Testis (tissue), 2 donors: ENCODE measurements at regions not wholly inside any gene's neighbourhood (a gene's known extent, or its start where the extent isn't known, plus 50 kb on each side); places are given as distances from the start of the nearest gene placed in this dataset.

Experiments
- DNase-seq: peaks from one replicate; pipeline ENCODE4 v3.0.0-alpha.2; 2019
- H3K27ac ChIP-seq, 2 donors: fragments of 200-600 bp; sonication (generic); one replicate each; pipeline ENCODE4 v1.5.1; 2019
- H3K27me3 ChIP-seq: fragments of 200-600 bp; sonication (generic); one replicate; pipeline ENCODE4 v1.5.1; 2019
- H3K36me3 ChIP-seq: fragments of 200-600 bp; sonication (generic); one replicate; pipeline ENCODE4 v1.5.1; 2017; ENCODE audit warnings: low read depth; ENCODE audit errors: missing control alignments
- H3K4me1 ChIP-seq: fragments of 200-600 bp; sonication (generic); one replicate; pipeline ENCODE4 v1.5.1; 2019
- H3K4me3 ChIP-seq, 2 donors: fragments of 200-600 bp; sonication (generic); one replicate each; pipeline ENCODE4 v1.5.1; 2017 to 2019
- H3K9me3 ChIP-seq: fragments of 200-600 bp; sonication (generic); one replicate; pipeline ENCODE4 v1.5.1; 2017
- CTCF ChIP-seq, 3 experiments: fragments of 450-650 bp in 2 of 3; fragments of 200-600 bp in 1 of 3; sonication (generic) in 1 of 3; IDR thresholded peaks; one replicate each; pipeline ENCODE4 v1.5.1; 2016 to 2019; ENCODE audit warnings: antibody characterized with exemption in 3 of 3, mild to moderate bottlenecking in 2 of 3, moderate library complexity in 1 of 3
- POLR2A ChIP-seq: fragments of 450-650 bp; IDR thresholded peaks from one replicate; pipeline ENCODE4 v1.6.1; 2017; ENCODE audit warnings: antibody characterized with exemption, mild to moderate bottlenecking, moderate library complexity
- WGBS, 2 donors: methylation state at CpG; one replicate each; pipeline ENCODE4 v1.1.5; 2018; 5-methylcytosine and 5-hydroxymethylcytosine counted together
- intact Hi-C: fragments of 100-400 bp; cut with DNase I; formaldehyde crosslinking; loops from one replicate; pipeline ENCODE4 v1.15.1; 2023; ENCODE audit warnings: low total_unique reads

DNA sequence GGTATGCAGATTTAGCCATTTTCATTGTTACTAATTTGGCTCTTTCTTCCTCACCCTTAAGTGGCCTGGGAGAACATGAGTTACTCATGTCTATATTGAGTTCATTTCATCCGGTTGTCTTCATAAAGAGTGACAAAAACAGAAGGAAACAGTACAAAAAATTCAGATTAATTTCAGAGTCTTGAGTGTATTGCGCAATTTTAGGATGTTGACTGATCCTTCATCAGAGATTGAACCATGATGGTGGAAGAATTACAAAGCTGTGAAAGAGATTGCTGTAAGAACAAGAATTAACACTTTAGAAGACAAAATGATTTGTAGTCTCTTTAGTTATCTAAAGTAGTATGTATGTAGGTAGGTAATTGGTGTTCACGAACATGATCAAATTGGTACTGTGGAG is 194.0 kb upstream of the PPP1R3A start:
- no peak overlapping the region for H3K4me3 ChIP-seq
- H3K27ac ChIP-seq: no peak overlapping the region
- DNase-seq: no peak
- H3K4me1 ChIP-seq: no peaks in the 10 kb centered on the region
- no peaks in the 10 kb centered on the region for H3K36me3 ChIP-seq
- TF ChIP-seq CTCF (IDR thresholded peaks at IDR 0.05) (no peak), POLR2A (no peak)
- H3K9me3 ChIP-seq: no peaks in the 10 kb centered on the region
- intact Hi-C loops: no loop called here
- WGBS, 2 donors: 75 to 83% methylated on average over 3 of the region's 3 CpGs
- H3K27me3 ChIP-seq: no peaks in the 10 kb centered on the region

GRCh38 chr7:114110666-114111065 is 191.9 kb upstream of the PPP1R3A start:
- no peaks in the 10 kb centered on the region for H3K27me3 ChIP-seq
- no peak for TF ChIP-seq CTCF (IDR thresholded peaks at IDR 0.05)
- TF ChIP-seq POLR2A: no peak
- no peak overlapping the region for H3K27ac ChIP-seq
- DNase-seq: no peak
- H3K4me3 ChIP-seq: no peak overlapping the region
- H3K4me1 ChIP-seq: no peaks in the 10 kb centered on the region
- H3K36me3 ChIP-seq: no peaks in the 10 kb centered on the region
- no peaks in the 10 kb centered on the region for H3K9me3 ChIP-seq
- intact Hi-C loops: no loop called here

DNA sequence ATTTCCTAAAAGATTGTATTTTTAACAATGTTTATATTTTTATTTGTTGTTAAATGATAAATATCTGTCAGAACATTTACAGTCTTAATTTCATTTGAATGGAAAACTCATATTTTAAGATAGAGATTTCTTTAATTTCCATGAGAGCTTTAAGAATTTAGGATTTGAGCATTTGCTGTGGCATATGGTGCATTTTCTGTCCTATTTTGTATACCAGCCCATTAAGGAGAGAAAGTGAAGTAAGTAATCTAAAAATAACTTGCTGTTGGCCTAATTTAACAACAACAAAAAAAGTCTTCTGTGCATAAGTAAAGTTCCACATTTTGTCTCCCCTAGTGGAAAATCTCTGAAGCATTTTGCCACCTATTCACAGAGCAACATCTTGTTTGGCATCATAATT is 190.9 kb upstream of the PPP1R3A start:
- no peak overlapping the region for H3K27ac ChIP-seq
- no peak for DNase-seq
- H3K4me3 ChIP-seq: no peak overlapping the region
- H3K36me3 ChIP-seq: no peaks in the 10 kb centered on the region
- H3K4me1 ChIP-seq: no peaks in the 10 kb centered on the region
- no peak for TF ChIP-seq CTCF (IDR thresholded peaks at IDR 0.05)
- no peak for TF ChIP-seq POLR2A
- no peaks in the 10 kb centered on the region for H3K9me3 ChIP-seq
- intact Hi-C loops: no loop called here
- no peaks in the 10 kb centered on the region for H3K27me3 ChIP-seq

DNA sequence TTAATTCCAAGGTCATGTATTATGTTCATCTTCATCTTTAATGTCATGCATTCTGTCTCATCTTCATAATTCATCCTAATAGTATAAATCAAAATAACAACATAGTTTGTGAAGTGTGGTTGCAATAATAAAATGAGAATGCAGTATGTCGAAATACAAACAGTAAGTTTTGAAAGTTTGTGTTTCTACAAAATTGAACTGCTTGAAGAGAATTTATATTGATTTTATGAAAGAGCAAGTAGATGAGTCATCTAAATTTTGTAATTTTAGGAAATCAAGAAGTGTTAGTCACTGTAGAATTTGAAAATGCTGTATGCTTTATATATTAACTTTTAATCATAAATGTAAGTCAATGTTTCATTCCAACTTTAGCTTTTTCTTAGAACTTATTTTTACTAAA is 190.5 kb upstream of the PPP1R3A start:
- Histone ChIP-seq H3K4me1 (no peaks in the 10 kb centered on the region), H3K36me3 (no peaks in the 10 kb centered on the region), H3K27me3 (no peaks in the 10 kb centered on the region), H3K4me3 (no peak overlapping the region), H3K27ac (no peak overlapping the region), H3K9me3 (no peaks in the 10 kb centered on the region)
- TF ChIP-seq CTCF (IDR thresholded peaks at IDR 0.05): no peak
- TF ChIP-seq POLR2A: no peak
- intact Hi-C loops: no loop called here
- no peak for DNase-seq
- 93 to 96% methylated on average over 1 of the region's 1 CpG for WGBS, 2 donors

- Histone ChIP-seq H3K4me3 (no peak overlapping the region), H3K36me3 (no peaks in the 10 kb centered on the region), H3K9me3 (no peaks in the 10 kb centered on the region), H3K4me1 (no peaks in the 10 kb centered on the region), H3K27me3 (no peaks in the 10 kb centered on the region), H3K27ac (no peak overlapping the region)
- intact Hi-C loops: no loop called here
- no peak for DNase-seq
- no peak for TF ChIP-seq CTCF (IDR thresholded peaks at IDR 0.05)
- no peak for TF ChIP-seq POLR2A
Measured at GRCh38 chr7:114108510-114108909, 189.7 kb upstream of the PPP1R3A start.
